ENCODE measurements at regions not wholly inside any gene's neighbourhood (a gene's known extent, or its start where the extent isn't known, plus 50 kb on each side); places are given as distances from the start of the nearest gene placed in this dataset.

GRCh38 chr3:31425401-31425800 lies 107.3 kb upstream of the STT3B start:
- no peak overlapping the region for H3K4me3 ChIP-seq
- no peak for TF ChIP-seq POLR2A (IDR thresholded peaks at IDR 0.05)
- TF ChIP-seq POLR2AphosphoS5 (IDR thresholded peaks at IDR 0.05; ENCODE audit: insufficient read depth in 1 of 2, low read depth in 1 of 2) = no peak
- no peak for TF ChIP-seq CTCF (IDR thresholded peaks at IDR 0.05)
- intact Hi-C loops (cut with DNase I) = no loop called here
- no peaks in the 10 kb centered on the region for H3K27me3 ChIP-seq
- H3K27ac ChIP-seq = no peak overlapping the region
- no peaks in the 10 kb centered on the region for H3K36me3 ChIP-seq
- no peak for DNase-seq (ENCODE audit: extremely low spot score in 2 of 2)
- no peaks in the 10 kb centered on the region for H3K4me1 ChIP-seq
- no peaks in the 10 kb centered on the region for H3K9me3 ChIP-seq

GRCh38 chr3:31427623-31428022 lies 105.1 kb upstream of the STT3B start:
- H3K9me3 ChIP-seq = no peaks in the 10 kb centered on the region
- intact Hi-C loops (cut with DNase I) = no loop called here
- DNase-seq (ENCODE audit: extremely low spot score in 2 of 2) = no peak
- no peak overlapping the region for H3K4me3 ChIP-seq
- H3K4me1 ChIP-seq = no peaks in the 10 kb centered on the region
- TF ChIP-seq POLR2A (IDR thresholded peaks at IDR 0.05) = no peak
- no peak for TF ChIP-seq CTCF (IDR thresholded peaks at IDR 0.05)
- TF ChIP-seq POLR2AphosphoS5 (IDR thresholded peaks at IDR 0.05; ENCODE audit: insufficient read depth in 1 of 2, low read depth in 1 of 2) = no peak
- H3K27ac ChIP-seq = no peak overlapping the region
- H3K27me3 ChIP-seq = no peaks in the 10 kb centered on the region
- no peaks in the 10 kb centered on the region for H3K36me3 ChIP-seq

GRCh38 chr3:31431321-31431720 lies 101.4 kb upstream of the STT3B start:
- intact Hi-C loops (cut with DNase I) = no loop called here
- TF ChIP-seq POLR2AphosphoS5 (IDR thresholded peaks at IDR 0.05; ENCODE audit: insufficient read depth in 1 of 2, low read depth in 1 of 2) (no peak), CTCF (IDR thresholded peaks at IDR 0.05) (no peak), POLR2A (IDR thresholded peaks at IDR 0.05) (no peak)
- H3K36me3 ChIP-seq = no peaks in the 10 kb centered on the region
- no peak for DNase-seq (ENCODE audit: extremely low spot score in 2 of 2)
- no peaks in the 10 kb centered on the region for H3K4me1 ChIP-seq
- no peaks in the 10 kb centered on the region for H3K9me3 ChIP-seq
- H3K4me3 ChIP-seq = no peak overlapping the region
- no peaks in the 10 kb centered on the region for H3K27me3 ChIP-seq
- no peak overlapping the region for H3K27ac ChIP-seq

GRCh38 chr3:31432897-31433678 lies 99.6 kb upstream of the STT3B start:
- DNase-seq (ENCODE audit: extremely low spot score in 2 of 2) = no peak
- H3K27ac ChIP-seq = no peak overlapping the region
- no peaks in the 10 kb centered on the region for H3K4me1 ChIP-seq
- peaks cover 7% of the 10 kb centered on the region for H3K9me3 ChIP-seq
- intact Hi-C loops (cut with DNase I) = no loop called here
- no peaks in the 10 kb centered on the region for H3K36me3 ChIP-seq
- no peak overlapping the region for H3K4me3 ChIP-seq
- TF ChIP-seq CTCF (IDR thresholded peaks at IDR 0.05) = no peak
- TF ChIP-seq POLR2AphosphoS5 (IDR thresholded peaks at IDR 0.05; ENCODE audit: insufficient read depth in 1 of 2, low read depth in 1 of 2) = no peak
- TF ChIP-seq POLR2A (IDR thresholded peaks at IDR 0.05) = no peak
- no peaks in the 10 kb centered on the region for H3K27me3 ChIP-seq

- H3K4me3 ChIP-seq = no peak overlapping the region
- no peaks in the 10 kb centered on the region for H3K36me3 ChIP-seq
- TF ChIP-seq POLR2A (IDR thresholded peaks at IDR 0.05) = no peak
- TF ChIP-seq POLR2AphosphoS5 (IDR thresholded peaks at IDR 0.05; ENCODE audit: insufficient read depth in 1 of 2, low read depth in 1 of 2) = no peak
- TF ChIP-seq CTCF (IDR thresholded peaks at IDR 0.05) = no peak
- DNase-seq (ENCODE audit: extremely low spot score in 2 of 2) = no peak
- intact Hi-C loops (cut with DNase I) = no loop called here
- H3K4me1 ChIP-seq = no peaks in the 10 kb centered on the region
- peaks cover 7% of the 10 kb centered on the region for H3K9me3 ChIP-seq
- no peak overlapping the region for H3K27ac ChIP-seq
- no peaks in the 10 kb centered on the region for H3K27me3 ChIP-seq
Measured at GRCh38 chr3:31433679-31433992, 99.1 kb upstream of the STT3B start.

All from vagina (tissue), 2 donors.